GM04504 (cell line): ENCODE measurements at regions not wholly inside any gene's neighbourhood (a gene's known extent, or its start where the extent isn't known, plus 50 kb on each side); places are given as distances from the start of the nearest gene placed in this dataset.

Source experiments
- DNase-seq: peaks from one replicate; pipeline ENCODE4 v3.0.0-alpha.2; 2012; ENCODE audit warnings: low read depth

DNA sequence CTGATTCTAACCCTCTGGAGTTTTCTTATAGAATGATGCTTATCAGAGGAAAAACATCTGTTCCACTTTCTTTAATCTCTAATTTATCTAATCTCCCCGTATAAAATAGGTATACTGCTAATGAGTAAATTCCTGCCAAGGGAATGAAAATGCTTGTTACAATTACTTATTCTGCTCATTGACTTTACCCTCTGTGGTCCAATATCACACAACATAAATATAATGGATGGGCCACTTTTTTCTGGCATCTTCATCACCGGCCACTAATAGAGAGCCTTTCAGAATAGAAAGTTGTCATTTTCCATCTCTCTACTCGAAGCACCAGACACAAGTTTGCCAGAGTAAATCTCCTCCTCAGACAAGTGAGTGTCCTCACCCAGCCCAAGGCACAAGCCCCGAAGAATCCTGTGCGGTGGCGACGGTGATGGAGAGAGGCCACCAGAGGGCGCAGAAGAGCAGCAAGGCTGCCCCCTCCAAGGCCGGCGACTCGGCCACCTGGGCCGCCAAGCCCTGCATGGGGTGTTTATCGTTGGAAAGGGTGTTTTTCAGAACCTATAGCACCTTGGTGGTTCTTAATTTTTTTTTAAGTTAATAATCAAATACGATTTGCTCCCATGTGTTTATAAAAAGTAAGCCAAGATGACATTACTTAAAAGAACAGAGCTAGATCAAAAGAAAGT is 212.9 kb upstream of the ARID1B start:
- peak; percentile 23 for DNase-seq

DNA sequence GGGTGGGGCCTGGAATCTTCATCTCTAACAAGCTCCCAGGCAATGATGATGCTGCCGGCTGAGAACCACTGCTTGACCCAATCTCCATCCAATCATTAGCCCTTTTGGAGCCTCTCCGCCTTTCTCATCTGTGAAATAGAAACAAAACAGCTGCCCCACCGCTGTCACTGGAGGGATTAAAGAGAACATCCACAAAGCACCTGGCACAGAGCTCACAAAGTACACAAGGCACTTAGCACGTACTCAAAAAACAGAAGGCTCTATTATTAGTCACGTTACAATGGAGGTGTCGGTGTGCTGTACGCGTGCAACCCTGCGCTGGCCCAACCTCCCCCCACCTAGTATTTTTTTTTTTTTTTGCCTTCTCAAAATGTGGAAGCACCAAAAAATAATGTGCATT is 213.5 kb upstream of the ARID1B start:
- DNase-seq, result no peak

DNA sequence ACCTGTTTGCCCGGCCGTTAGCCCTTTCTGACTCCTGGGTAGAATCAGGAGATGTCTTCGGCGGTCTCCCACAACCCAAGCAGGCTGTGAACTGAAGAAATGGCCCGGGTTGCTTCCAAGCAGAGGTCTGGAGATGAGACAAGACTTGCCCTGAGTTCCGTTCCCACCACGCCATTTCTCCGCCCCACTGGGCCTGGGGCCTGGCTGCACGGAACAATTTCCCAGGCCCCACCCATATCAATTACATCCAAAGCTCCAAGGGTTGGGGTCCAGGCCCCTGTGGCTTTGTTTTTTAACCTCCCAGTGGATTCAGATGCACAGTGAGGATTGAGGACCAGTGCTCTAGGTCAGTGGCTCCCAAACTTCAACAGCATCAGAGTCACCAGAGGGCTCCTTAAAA is 214.5 kb upstream of the ARID1B start:
- DNase-seq, result no peak

DNA sequence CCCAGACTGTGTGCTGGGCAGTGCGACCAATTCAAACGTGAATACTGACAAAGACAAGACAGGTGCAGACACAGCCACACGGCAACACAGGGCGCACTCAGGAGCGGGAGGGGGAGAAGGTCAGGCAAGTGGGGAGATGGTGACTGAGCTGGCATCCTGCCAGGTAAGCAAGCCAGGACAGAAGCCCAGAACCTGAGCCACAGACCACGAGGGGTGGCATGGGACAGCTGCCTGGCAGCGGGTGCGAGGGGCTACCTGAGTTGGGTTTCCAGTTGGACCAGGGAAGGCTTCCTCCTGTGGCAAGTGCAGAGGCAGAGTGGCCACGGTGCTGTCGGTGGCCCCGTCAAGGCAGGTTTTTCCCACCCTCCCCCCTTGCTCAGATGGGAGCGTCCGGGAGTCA is 215.2 kb upstream of the ARID1B start:
- no peak for DNase-seq

DNA sequence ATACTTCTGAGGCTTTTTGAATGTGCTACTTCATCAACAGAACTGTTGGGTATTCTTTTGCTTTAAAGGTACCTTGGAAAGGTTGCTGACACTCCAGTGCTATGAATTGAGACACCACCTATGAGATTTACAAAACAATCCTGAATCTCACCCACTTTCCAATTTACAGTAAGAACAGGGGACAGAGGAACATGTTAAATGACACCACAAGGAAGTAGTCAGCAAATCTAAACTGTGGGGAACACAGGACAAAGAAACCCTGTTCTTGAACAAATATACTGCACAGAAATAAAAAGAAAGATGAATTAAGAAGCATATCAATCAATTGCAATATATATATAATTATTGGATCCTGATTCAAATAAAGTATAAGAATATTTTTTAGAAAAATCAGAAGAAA is 216.7 kb upstream of the ARID1B start:
- no peak for DNase-seq

DNA sequence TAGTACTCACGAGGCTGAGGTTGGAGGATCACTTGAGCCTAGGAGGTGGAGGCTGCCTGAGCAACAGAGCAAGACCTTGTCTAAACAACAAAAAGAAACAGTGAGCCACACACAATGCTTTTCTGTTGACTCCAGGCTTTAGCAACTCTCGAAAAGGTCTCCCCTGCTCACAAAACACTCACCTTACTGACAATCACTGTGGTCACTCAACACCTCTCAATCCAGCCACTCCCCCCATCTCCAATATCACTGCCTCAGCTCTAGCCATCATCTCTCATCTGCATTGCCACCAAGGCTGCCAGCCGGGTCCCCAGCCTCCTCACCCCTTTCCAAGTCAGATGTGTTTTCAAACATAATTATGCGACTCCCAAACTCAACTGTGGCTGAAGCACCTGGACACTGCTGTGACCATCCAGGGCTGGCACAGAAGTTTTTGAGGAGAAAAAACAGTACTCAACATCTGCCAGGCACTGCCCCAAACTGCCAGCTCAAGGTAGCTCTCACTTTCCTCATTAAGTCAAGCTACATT is 218.0 kb upstream of the ARID1B start:
- no peak for DNase-seq

DNA sequence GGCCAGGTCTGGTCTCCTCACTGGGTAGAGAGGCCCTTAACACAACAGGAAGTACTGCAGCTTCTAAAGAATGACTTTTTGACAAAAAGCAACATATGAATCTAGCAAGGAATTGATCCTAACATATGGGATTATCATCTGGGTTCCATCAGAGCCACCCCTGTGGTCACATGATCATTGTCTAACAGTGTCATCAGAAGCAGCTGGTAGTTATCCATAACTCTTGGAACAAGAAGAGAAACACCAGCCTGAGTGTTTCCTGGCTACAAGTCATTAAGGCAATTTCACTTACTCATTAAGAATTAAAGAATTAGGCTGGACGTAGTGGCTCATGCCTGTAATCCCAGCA is 219.3 kb upstream of the ARID1B start:
- DNase-seq, result no peak

DNA sequence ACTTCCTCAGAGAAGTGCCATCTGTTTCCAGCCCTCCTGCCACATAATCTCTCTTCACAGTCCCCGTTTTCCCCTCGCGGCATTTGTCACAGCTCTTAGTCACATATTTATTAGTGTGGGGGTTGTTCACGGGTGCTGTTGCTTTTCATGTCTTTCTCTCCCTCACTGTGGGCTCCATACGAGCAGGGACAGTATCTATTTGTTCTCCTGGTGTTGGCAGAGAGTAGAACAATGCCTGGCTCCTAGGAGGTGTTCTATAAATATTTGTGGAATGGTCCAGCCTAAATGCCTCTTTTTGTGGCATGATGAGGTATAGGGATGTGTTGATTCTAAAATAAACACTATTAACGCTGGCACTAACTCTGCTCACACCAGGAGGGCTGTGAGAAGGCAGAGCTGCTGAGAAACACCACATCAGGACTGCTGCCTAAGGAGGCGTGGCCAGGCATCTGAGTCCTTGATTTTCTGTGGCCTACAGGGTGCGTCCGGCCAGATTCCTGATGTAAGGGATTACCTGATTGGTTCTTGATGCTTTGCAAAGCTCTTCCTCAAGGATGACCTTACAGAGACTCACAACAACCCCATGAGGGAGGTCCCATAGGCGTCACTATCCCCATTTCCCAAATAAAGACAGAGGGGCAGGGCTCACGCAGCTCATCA is 219.8 kb upstream of the ARID1B start:
- peak; percentile 4 for DNase-seq

DNA sequence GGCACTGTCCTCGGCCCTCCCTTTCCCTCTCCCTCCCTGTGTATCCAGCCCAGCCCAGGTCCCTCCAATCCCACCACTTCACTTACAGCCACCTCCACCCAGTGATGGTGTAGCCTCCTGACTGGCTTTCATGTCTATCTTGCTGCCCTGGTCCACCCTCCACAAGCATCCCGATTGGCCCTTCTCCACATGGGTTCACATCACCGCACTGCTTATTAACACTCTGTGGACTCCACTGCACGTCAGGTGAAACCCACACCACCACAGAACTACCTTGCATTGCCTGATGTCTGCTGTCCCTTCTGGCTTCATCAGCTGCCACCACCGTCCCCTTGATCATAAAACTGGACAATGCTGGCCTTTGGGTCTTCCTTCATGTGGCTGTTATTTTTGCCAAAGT is 220.4 kb upstream of the ARID1B start:
- DNase-seq, result no peak

DNA sequence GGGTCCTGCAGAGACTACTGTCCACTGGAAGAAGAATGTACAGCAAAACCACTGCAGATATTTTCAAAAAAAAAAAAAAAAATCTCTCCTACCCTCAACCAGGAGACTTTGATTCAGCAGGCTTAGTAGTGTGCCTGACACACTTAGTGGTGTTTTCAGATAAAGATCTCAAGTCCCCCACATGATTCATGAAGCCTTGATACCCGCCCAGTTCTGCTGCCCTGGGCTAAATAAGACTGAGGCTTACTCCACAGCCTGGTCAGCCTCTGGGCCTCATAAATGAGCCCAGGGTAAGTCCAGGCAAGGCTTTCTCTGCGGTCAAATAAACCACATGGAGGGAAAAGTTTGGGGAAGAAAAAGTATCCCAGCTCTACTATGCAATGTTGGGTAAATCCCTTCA is 222.1 kb upstream of the ARID1B start:
- DNase-seq, result no peak

DNA sequence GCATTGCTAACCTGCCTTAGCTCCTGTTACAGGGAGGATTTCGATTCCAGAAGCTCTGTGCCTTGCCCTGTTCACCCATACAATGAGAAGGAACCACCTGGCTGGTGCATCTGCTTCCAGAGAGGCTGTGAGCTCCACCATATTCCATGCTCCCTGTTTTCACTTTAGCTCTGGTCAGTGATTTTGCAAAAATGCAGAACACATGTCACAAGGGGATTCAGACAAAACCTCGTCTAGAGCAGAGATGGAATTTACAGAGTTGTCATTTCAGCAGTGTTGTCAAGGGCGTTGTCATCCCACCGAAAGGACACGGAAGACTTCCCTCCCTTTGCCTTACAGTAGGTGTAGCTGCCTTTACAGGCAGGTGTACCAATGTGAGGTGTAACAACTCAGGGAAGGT is 223.0 kb upstream of the ARID1B start:
- no peak for DNase-seq

DNA sequence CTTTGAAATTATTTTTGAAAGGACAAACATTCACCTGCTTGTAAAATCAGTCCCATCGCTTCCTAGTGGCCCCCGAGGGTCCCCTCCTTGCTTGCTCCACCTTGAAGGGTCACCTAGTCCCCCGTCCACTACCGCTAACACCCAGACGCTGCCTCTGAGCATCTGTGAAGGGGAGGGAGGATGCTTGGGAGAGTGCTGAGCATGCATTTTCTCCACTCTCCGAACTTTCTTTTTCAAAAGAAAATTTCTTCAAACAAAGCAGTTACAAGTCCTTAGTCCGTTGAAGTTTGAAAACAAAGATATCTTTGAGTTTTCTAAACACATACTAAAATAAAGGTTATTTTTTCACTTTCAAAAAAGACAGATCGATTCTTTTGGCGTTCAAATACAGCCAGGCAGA is 224.3 kb upstream of the ARID1B start:
- DNase-seq, result no peak

DNA sequence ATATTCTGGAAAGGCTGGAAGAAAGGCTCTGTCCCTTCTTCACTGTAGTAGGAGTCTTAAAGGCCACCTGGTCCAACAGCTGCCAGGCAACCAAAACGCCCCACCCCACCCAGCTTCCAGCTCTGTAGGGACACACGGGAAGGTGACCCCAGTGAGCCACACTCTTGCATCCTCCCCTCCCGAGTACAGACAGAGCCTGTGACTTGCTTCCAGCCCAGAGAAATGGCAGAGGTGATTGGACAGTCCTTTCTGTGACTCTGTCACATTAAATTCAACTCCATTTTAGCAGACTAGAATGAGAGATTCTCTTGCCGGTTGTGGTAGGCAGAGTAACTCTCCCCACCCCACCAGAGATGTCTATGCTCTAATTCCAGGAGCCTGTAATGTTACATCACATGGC is 226.2 kb upstream of the ARID1B start:
- DNase-seq, result no peak

DNA sequence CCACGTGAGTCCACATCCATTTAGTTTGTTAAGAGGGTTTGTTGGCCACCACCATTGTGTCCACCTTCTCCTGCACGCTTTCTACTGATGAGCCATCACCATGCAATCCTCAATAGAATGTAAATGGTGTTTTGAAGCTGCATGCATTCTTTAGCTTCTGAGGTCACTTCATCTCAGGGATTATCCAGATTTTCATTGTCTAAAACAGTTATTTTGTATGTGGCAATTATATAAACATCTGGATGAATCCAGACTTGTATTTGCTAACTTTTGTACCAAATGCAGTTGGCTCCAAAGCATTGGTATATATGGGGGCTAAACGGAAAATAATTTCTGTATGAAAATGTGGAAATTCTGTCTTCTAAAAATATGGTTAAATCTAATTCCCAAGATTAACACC is 231.2 kb upstream of the ARID1B start:
- no peak for DNase-seq

DNA sequence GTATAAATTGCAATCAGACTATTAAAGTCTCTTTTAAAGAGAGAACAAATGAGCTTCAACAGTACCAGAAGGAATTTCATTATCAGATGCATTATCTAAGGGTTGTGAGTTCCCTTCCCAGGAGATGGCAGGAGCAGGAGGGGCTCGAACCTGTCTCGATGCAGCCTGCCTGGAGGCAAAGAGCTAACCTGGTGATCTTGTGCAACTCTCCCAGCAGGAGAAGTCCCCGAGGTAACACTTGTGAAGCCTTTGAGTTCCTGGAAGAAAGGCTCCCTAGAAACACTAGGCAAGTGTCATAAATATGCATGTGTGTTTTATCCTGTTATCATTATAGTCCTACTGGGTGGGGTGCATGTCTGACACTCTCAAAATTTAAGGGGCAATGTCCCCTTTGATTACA is 232.2 kb upstream of the ARID1B start:
- DNase-seq, result no peak

DNA sequence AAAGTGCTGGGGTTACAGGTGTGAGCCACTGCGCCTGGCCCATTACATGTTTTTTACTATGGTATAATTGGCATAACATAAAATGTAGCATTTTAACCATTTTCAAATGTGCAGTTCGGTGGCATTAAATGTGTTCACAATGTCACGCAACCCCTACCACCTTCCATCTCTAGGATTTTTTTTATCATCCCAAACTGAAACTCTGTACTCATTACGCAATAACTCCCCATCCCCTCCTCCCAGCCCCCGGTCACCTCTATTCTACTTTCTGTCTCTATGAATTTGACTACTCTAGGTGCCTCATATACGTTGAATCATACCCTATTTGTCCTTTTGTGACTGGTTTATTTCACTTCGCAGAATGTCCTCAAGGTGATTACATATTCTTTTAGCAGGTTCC is 233.1 kb upstream of the ARID1B start:
- DNase-seq, result no peak

DNA sequence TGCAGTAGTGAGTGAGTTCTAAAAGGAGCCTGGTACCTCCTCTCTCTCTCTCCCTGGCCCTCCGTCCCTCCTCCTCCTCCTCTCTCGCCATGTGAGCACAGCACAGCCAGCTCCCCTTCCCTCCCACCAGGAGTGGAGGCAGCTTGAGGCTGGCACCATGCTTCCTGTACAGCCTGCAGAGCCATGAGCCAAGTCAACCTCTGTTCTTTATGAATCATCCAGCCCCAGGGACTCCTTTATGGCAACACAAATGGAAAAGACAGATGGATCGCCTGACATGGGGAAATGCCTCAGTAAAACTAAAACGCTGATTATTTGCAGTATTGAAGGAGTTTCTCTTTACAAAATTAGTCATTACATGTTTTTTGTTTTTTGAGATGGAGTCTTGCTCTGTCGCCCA is 233.7 kb upstream of the ARID1B start:
- no peak for DNase-seq

DNA sequence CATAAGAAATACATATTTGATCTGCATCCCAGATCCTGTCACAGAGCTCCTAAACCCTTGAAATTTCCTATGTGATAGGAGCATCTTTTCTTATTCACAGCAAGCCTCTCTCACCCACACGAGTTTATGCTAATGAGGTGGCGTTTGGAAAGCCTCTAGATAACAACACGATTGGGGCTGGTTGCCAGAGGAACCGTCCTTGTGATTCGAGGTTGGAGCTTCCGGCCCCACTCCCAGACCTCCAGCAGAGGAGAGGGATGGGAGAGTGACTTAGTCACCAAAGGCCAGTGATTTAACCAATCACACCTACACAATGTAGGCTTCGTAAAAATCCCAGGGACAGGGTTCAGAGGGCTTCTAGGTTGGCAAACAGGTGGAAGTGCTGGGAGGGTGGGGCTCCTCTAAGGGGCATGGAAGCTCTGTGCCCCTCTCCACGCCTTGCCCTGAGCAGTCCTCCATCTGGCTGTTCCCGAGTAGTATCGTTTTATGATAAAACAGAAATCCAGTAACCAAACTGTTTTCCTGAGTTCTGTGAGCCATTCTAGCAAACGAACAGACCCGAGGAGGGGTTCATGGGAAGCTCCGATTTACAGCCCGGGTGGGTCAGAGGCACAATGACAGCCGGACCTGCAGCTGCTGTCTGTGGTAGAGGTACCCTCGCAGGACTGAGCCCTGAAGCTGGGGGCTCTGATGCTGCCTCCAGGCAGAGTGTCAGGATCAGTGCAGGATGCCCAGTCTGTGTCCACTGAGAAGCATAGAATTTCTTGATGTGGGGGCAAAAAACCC is 238.1 kb upstream of the ARID1B start:
- DNase-seq, result no peak

DNA sequence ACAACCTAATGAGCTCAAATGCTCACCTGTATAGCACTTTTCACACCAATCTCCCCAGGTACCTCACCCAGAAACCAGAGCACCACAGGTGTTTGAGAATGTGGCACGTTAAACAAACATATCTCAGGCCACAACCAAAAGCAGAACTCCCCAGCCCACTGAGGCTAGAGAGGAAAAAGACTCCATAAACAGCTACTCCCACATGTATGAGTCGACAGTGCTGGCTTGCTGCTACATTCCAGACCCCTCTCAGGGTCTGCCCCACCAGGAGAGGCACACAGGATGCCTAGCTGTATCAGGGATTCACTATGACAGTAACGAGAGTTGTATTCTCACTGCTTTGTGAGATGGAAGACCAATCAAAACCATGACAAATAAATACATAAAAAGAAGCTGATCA is 242.6 kb upstream of the ARID1B start:
- DNase-seq, result no peak

DNA sequence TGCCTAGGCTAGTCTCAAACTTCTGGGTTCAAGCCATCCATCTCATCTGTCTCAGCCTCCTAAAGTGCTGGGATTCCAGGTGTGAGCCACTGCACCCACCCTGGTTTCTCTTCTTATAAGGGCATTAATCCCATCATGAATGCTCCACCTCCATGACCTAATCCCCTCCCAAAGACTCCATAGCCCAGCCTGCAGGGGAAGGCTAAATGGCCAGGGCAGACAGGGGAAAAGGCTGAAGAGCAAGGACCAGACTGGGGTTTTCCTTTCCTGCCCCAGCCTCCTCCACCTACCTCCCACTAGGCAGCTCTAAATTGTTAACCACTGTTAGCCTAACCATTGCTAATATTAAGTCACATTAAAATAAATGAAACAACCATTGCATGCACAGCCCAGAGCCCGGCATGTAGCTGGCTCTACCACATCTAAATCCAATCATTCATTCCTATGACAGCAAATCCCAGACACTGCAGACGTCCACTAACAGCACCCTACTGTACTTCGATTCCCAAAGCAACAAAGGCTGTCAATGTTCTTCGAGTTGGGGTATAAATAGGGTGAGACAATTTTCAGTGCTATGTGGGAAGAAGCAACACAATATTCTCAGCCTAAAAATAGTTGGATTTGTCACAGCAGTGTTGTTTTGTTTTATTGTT is 243.2 kb upstream of the ARID1B start:
- DNase-seq, result no peak

DNA sequence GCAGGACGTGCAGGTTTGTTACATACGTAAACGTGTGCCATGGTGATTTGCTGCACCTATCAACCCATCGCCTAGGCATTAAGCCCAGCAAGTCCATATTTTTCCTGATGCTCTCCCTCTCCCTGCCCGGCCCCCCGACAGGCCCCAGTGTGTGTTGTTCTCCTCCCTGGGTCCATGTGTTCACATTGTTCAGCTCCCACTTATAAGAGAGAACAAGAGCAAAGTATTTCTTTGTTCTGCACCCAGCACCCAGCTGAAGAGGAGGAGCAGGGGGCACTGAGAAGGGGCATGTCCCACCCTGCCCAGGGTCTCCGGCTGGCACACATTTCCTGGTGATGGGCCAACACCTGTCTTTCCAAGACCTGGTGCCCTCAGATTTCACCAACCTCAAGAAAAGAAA is 251.1 kb upstream of the ARID1B start:
- no peak for DNase-seq

DNA sequence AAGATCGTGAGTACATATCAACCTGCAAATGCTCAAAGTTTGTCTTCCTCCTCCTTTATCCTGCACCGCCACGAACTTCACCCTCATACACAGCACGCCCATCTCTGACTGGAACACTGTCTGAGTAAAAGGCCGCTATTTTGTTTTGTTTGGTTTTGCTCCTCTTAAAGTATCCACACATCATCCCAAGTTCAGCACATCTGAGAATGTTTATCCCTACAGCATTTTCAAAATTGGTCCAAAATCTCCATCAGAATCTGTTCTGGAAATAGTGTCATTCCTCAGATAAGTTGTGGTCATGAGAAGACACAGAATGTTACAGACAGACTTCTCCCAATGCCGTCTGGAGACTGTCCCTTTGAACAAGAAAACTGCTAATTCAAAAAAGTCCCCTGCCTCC is 251.6 kb upstream of the ARID1B start:
- DNase-seq, result no peak

DNA sequence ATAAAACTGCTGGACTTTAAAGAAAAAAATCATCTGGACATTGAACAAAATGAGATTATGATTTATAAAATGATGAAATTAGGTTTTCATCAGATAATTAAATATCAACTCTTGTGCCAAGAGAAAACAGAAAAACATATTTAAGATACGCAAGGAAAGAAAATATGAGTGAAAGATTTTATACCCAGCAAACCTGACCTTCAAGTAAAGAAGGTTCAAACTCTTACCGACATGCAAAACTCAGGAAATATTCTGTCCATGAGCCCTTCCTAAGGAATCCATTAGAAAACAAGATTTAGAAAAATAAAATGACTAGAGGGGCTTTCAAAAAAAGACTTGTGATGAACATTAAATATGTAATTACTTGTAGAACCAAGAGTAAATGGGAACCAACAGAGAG is 257.2 kb upstream of the ARID1B start:
- DNase-seq, result no peak
